Urothelium cell line (cell line): ENCODE measurements at regions not wholly inside any gene's neighbourhood (a gene's known extent, or its start where the extent isn't known, plus 50 kb on each side); places are given as distances from the start of the nearest gene placed in this dataset.
"Not testable (repeated sequence)": the region's sequence is repeated elsewhere in the genome, so short reads cannot be mapped to it uniquely, and the experiment has no call there.

Experiments used
- DNase-seq: peaks from one replicate; pipeline ENCODE4 v3.0.0; 2011; ENCODE audit warnings: low spot score, mixed read lengths
- FAIRE-seq: peaks from 2 replicates; lab custom pipeline; 2011; peaks lifted over from hg19 to GRCh38; lab: Jason Lieb, UNC

- FAIRE-seq (no peak), DNase-seq (no peak)
These were observed 51.5 kb upstream of the IFNE start for GRCh38 chr9:21533597-21533996.

GRCh38 chr9:21535396-21535795 is 53.3 kb upstream of the IFNE start:
- DNase-seq (no peak), FAIRE-seq (no peak)

GRCh38 chr9:21542787-21543186 is 60.7 kb upstream of the IFNE start:
- no peak for DNase-seq
- no peak for FAIRE-seq

- no peak for DNase-seq
- no peak for FAIRE-seq
These were observed 61.1 kb upstream of the IFNE start for GRCh38 chr9:21543187-21543586.

- DNase-seq, FAIRE-seq: not testable (repeated sequence)
These were observed 61.7 kb upstream of the IFNE start for GRCh38 chr9:21543816-21544215.

- no peak for DNase-seq
- FAIRE-seq, result no peak
These were observed 64.8 kb upstream of the IFNE start for GRCh38 chr9:21546949-21547348.

- FAIRE-seq, result no peak
These were observed 67.2 kb upstream of the IFNE start for GRCh38 chr9:21549251-21549765.

GRCh38 chr9:21549890-21550289 is 67.8 kb upstream of the IFNE start:
- FAIRE-seq, result no peak
- DNase-seq, result no peak

More at GRCh38 chr9:21549251-21549765, 67.2 kb upstream of the IFNE start:
- no peak for DNase-seq

GRCh38 chr9:21550392-21550791 is 68.3 kb upstream of the IFNE start:
- no peak for FAIRE-seq
- DNase-seq, result no peak

- no peak for DNase-seq
- FAIRE-seq, result no peak
These were observed 69.3 kb upstream of the IFNE start for GRCh38 chr9:21551401-21551800.

- FAIRE-seq (no peak), DNase-seq (no peak)
These were observed 70.4 kb upstream of the IFNE start for GRCh38 chr9:21552244-21553170.

GRCh38 chr9:21553441-21553840 is 71.3 kb upstream of the IFNE start:
- FAIRE-seq (no peak), DNase-seq (no peak)

- no peak for DNase-seq
These were observed 72.7 kb upstream of the IFNE start for GRCh38 chr9:21554813-21555212.

GRCh38 chr9:21555911-21556310 is 73.8 kb upstream of the IFNE start:
- FAIRE-seq (no peak), DNase-seq (no peak)

More at GRCh38 chr9:21554813-21555212, 72.7 kb upstream of the IFNE start:
- no peak for FAIRE-seq

- FAIRE-seq (no peak), DNase-seq (no peak)
These were observed 74.7 kb upstream of the IFNE start for GRCh38 chr9:21556581-21557427.

- FAIRE-seq (no peak), DNase-seq (no peak)
These were observed 75.3 kb upstream of the IFNE start for GRCh38 chr9:21557428-21557768.

GRCh38 chr9:21558079-21558478 is 76.0 kb upstream of the IFNE start:
- DNase-seq, result no peak
- FAIRE-seq, result no peak

- DNase-seq (no peak), FAIRE-seq (no peak)
These were observed 76.7 kb upstream of the IFNE start for GRCh38 chr9:21558615-21559401.

GRCh38 chr9:21559402-21560280 is 77.5 kb upstream of the IFNE start:
- FAIRE-seq (no peak), DNase-seq (no peak)

GRCh38 chr9:21560281-21560745 is 78.2 kb upstream of the IFNE start:
- FAIRE-seq (no peak), DNase-seq (no peak)
